Fibroblast of the aortic adventitia (primary cell): ENCODE measurements at regions not wholly inside any gene's neighbourhood (a gene's known extent, or its start where the extent isn't known, plus 50 kb on each side); places are given as distances from the start of the nearest gene placed in this dataset. TPM values are rescaled to one million over a fixed set of nuclear protein-coding genes. Genes with fewer than 3 reads are reported as not detected.
A peak's percentile ranks its signal among the peaks of the same experiment; 100 is the strongest.

Source experiments
- DNase-seq: peaks from one replicate; pipeline ENCODE4 v3.0.0-alpha.2; 2010; ENCODE audit warnings: low read depth
- H3K4me3 ChIP-seq: 2 replicates; pipeline ENCODE4 v1.5.1; 2011; ENCODE audit warnings: low read depth, mild to moderate bottlenecking, control low read depth, low read length, moderate library complexity
- CTCF ChIP-seq: IDR thresholded peaks from 2 replicates; pipeline ENCODE4 v1.5.1; 2011; ENCODE audit warnings: mild to moderate bottlenecking, low read length, control low read depth, inconsistent platforms; ENCODE audit not compliant: insufficient read depth
- small RNA-seq: library from RNA; depleted of rRNA; stranded (forward); fragments of <200 nt; gene quantifications from one replicate; pipeline ENCODE3, GENCODE V24; 2012

DNA sequence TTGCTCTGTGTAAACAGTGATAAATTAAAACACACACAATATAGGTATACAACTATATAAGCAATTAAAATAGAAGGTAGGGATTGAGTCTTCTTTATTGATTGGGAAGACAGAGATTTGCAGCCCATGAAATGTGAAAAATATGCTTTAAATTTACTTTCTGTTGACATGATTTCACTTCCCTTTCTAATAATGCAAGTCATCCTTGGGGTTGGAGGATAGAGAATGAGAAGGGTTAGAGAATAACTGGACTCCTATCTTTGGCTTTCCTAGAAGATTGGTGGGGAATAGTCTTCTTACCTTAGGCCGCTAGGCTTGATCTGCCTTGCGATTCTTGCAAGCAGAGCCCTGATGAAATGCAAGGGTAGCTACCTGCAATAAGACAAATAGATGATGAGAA lies 339.8 kb downstream of the NYAP2 start:
- DNase-seq, result no peak
- H3K4me3 ChIP-seq, result no peak overlapping the region
- no peak for TF ChIP-seq CTCF

DNA sequence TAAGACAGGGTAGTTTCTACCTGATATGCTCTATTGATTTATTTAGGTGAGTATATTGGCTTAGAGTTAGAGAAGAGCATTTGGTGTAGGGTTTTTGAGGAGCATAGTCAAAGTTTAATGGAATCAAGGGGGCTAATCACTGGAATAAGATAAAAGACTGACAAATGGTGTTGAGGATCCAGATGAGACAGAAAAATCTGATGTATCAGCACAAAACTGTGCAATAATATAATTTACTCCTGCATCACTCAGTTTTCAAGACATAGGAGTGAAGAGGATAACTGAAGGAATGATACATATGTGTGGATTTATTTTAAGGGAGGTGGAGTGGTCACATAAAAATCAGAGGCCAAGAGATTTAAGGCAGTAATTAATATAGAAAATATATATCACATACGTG lies 339.2 kb downstream of the NYAP2 start:
- no peak for DNase-seq
- no peak for TF ChIP-seq CTCF
- no peak overlapping the region for H3K4me3 ChIP-seq

- H3K4me3 ChIP-seq, result no peak overlapping the region
- TF ChIP-seq CTCF, result no peak
- peak; percentile 51 for DNase-seq
These were observed 338.0 kb downstream of the NYAP2 start for GRCh38 chr2:225737556-225737955.

DNA sequence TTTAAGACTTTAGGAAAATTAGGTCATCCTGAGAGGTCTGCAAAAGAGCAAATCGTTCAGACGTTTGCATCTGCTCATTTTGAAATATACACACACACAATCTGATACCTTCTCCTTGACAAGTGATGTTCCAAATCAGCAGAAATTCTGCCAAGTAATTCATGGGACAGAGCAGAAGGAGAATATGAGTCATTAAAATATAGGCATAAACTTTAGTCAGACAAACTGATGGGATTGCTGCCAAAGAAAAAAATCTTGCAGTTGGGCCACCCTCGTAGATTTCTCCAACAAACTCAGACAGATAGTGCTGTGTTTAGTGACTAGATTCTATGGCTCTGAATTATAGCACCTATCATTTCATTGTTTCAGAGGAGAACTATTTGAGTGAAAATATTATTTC lies 336.3 kb downstream of the NYAP2 start:
- peak; percentile 95 for DNase-seq
- TF ChIP-seq CTCF, result no peak
- no peak overlapping the region for H3K4me3 ChIP-seq

DNA sequence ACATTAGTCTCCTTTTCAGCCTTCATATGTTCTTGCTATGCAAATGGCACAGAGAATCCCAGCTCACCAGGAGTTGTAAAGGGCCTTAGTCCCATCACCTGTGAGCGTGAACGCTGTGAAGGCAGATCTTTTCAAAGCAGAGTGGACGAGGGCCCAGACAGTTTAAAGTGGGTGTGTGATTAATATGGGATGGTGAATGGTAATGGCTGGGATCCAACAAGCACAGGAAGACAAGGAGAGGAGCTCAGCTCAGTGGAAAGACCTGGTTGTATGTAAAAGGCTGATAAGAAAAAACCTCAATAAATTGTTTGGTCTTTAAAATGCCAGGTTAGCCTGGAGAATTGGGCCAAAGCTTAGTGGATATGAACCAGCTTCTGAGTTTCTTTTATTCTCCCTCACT lies 326.2 kb downstream of the NYAP2 start:
- no peak for TF ChIP-seq CTCF
- no peak for DNase-seq
- H3K4me3 ChIP-seq, result no peak overlapping the region

Small RNA genes lying in the stretch of these regions (small RNA-seq; reads per million reads assigned to genes)
- gene AC068138.1 (not detected), gene MIR5702 (not detected)
